Parathyroid adenoma (tissue), 2 donors: ENCODE measurements at regions not wholly inside any gene's neighbourhood (a gene's known extent, or its start where the extent isn't known, plus 50 kb on each side); places are given as distances from the start of the nearest gene placed in this dataset.

Experiments
- H2AFZ ChIP-seq: fragments of 300-600 bp; sonication (generic); one replicate; pipeline ENCODE4 v1.7.0; 2017; ENCODE audit warnings: antibody characterized with exemption, mild to moderate bottlenecking
- H3K27ac ChIP-seq: fragments of 300-600 bp; sonication (generic); one replicate; pipeline ENCODE4 v1.7.0; 2017
- H3K27me3 ChIP-seq: fragments of 300-600 bp; sonication (generic); one replicate; pipeline ENCODE4 v1.7.0; 2017; ENCODE audit warnings: low read length; ENCODE audit not compliant: control insufficient read depth, insufficient read depth
- H3K36me3 ChIP-seq: fragments of 300-600 bp; sonication (generic); one replicate; pipeline ENCODE4 v1.7.0; 2017; ENCODE audit warnings: low read length; ENCODE audit not compliant: control insufficient read depth, insufficient read depth
- H3K4me1 ChIP-seq: fragments of 300-600 bp; sonication (generic); one replicate; pipeline ENCODE4 v1.7.0; 2017; ENCODE audit warnings: control low read depth
- H3K4me2 ChIP-seq: fragments of 300-600 bp; sonication (generic); one replicate; pipeline ENCODE4 v1.7.0; 2017; ENCODE audit warnings: low read length
- H3K4me3 ChIP-seq: fragments of 300-600 bp; sonication (generic); one replicate; pipeline ENCODE4 v1.7.0; 2017; ENCODE audit warnings: low read depth, low read length
- H3K79me2 ChIP-seq: fragments of 300-600 bp; sonication (generic); one replicate; pipeline ENCODE4 v1.7.0; 2017; ENCODE audit warnings: control low read depth
- H3K9ac ChIP-seq: fragments of 300-600 bp; sonication (generic); one replicate; pipeline ENCODE4 v1.7.0; 2017; ENCODE audit warnings: mild to moderate bottlenecking
- H3K9me3 ChIP-seq: fragments of 300-600 bp; sonication (generic); one replicate; pipeline ENCODE4 v1.7.0; 2017; ENCODE audit warnings: low read length; ENCODE audit not compliant: control insufficient read depth
- CTCF ChIP-seq: fragments of 300-600 bp; sonication (generic); IDR thresholded peaks from one replicate; pipeline ENCODE4 v1.7.0; 2017; ENCODE audit warnings: antibody characterized with exemption, mild to moderate bottlenecking
- donor health status: primary hyperparathyroidism.

GRCh38 chr7:125099519-125099918 is 169.9 kb upstream of the POT1 start:
- TF ChIP-seq CTCF: no peak
- no peaks in the 10 kb centered on the region for H3K36me3 ChIP-seq

DNA sequence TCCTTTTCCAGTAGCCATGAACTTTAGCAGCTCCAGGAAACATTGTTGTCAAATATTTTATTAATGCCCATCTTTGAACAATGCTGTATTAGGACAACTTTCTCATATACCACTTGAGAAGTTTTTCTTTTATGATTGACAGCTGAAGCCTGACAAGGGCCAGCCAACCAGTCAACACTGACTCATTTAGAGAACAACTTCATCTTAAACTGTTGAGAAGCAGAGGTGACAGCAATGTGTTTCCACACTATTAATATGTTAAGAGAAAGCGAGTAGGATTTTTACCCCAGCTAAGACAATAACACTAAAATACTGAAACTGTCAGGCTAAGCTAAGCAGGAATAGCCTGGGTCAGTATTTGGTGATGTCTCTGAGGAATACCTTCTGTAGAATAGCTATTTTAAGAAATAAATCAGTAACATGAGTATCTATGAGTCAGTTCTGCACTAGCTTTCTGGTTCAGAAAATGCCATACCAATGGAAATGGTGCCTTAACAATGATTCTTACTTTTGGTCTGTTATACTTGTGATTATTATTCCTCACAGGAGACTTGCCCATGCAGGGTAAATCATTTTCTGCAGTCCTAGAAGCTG is 168.8 kb upstream of the POT1 start:
- no peak overlapping the region for H3K27ac ChIP-seq
- H3K4me1 ChIP-seq: no peaks in the 10 kb centered on the region
- no peaks in the 10 kb centered on the region for H3K27me3 ChIP-seq
- H3K4me3 ChIP-seq: no peak overlapping the region
- H3K4me2 ChIP-seq: no peak overlapping the region
- no peaks in the 10 kb centered on the region for H3K36me3 ChIP-seq
- no peak overlapping the region for H3K9ac ChIP-seq
- H3K79me2 ChIP-seq: no peaks in the 10 kb centered on the region
- H2AFZ ChIP-seq: no peak overlapping the region
- H3K9me3 ChIP-seq: no peaks in the 10 kb centered on the region
- TF ChIP-seq CTCF: no peak

More at GRCh38 chr7:125099519-125099918, 169.9 kb upstream of the POT1 start:
- Histone ChIP-seq H3K9ac (no peak overlapping the region), H3K4me3 (no peak overlapping the region), H3K9me3 (no peaks in the 10 kb centered on the region), H2AFZ (no peak overlapping the region), H3K27me3 (no peaks in the 10 kb centered on the region), H3K27ac (no peak overlapping the region), H3K79me2 (no peaks in the 10 kb centered on the region), H3K4me2 (no peak overlapping the region), H3K4me1 (no peaks in the 10 kb centered on the region)

DNA sequence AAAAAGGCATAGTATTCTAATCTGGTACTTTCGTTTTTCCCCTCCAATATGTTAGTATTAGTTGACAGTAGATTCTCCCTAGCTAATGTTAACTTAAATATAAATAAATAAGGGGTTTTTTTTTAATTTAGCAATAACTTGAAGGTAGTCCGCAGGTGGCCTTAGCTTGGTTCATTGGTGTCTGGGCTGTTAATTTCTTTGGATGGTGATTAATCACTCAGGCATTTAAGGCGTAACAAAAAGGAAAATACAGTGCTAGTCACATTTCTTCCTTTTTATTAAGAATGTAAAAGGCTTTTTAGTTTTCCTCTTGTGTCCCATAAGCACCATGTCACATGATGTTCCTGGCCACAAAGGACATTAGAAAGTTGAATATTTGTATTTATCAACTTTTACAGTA is 161.0 kb upstream of the POT1 start:
- no peaks in the 10 kb centered on the region for H3K4me1 ChIP-seq
- no peak for TF ChIP-seq CTCF
- H3K27ac ChIP-seq: no peak overlapping the region
- no peaks in the 10 kb centered on the region for H3K9me3 ChIP-seq
- H3K9ac ChIP-seq: no peak overlapping the region
- no peak overlapping the region for H3K4me2 ChIP-seq
- no peaks in the 10 kb centered on the region for H3K36me3 ChIP-seq
- no peaks in the 10 kb centered on the region for H3K27me3 ChIP-seq
- no peak overlapping the region for H3K4me3 ChIP-seq
- H3K79me2 ChIP-seq: no peaks in the 10 kb centered on the region
- H2AFZ ChIP-seq: no peak overlapping the region

DNA sequence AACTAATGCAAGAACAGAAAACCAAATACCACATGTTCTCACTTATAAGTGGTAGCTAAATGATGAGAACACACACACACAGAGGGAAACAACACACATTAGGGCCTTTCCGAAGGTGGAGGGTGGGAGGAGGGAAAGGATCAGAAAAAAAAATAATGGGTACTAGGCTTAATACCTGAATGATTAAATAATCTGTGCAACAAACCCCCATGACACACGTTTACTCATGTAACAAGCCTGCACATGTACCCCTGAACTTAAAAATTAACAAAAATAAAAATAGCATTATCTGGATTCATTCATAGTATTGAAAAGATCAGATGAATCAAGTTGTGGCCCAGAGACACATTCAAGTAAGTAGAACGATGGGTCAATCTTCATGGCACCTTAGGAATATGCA is 159.5 kb upstream of the POT1 start:
- Histone ChIP-seq H2AFZ (no peak overlapping the region), H3K27ac (no peak overlapping the region), H3K4me2 (no peak overlapping the region), H3K4me3 (no peak overlapping the region), H3K36me3 (no peaks in the 10 kb centered on the region), H3K79me2 (no peaks in the 10 kb centered on the region), H3K27me3 (no peaks in the 10 kb centered on the region), H3K9ac (no peak overlapping the region), H3K4me1 (no peaks in the 10 kb centered on the region), H3K9me3 (no peaks in the 10 kb centered on the region)
- TF ChIP-seq CTCF: no peak

- H3K9ac ChIP-seq: no peak overlapping the region
- no peak for TF ChIP-seq CTCF
- H3K79me2 ChIP-seq: no peaks in the 10 kb centered on the region
- no peak overlapping the region for H3K27ac ChIP-seq
- H3K36me3 ChIP-seq: no peaks in the 10 kb centered on the region
- H3K4me1 ChIP-seq: no peaks in the 10 kb centered on the region
- H3K27me3 ChIP-seq: no peaks in the 10 kb centered on the region
- H2AFZ ChIP-seq: no peak overlapping the region
- H3K9me3 ChIP-seq: no peaks in the 10 kb centered on the region
- H3K4me3 ChIP-seq: no peak overlapping the region
- H3K4me2 ChIP-seq: no peak overlapping the region
Measured at GRCh38 chr7:125088555-125088954, 158.9 kb upstream of the POT1 start.
